ENCODE measurements at regions not wholly inside any gene's neighbourhood (a gene's known extent, or its start where the extent isn't known, plus 50 kb on each side); places are given as distances from the start of the nearest gene placed in this dataset.

DNA sequence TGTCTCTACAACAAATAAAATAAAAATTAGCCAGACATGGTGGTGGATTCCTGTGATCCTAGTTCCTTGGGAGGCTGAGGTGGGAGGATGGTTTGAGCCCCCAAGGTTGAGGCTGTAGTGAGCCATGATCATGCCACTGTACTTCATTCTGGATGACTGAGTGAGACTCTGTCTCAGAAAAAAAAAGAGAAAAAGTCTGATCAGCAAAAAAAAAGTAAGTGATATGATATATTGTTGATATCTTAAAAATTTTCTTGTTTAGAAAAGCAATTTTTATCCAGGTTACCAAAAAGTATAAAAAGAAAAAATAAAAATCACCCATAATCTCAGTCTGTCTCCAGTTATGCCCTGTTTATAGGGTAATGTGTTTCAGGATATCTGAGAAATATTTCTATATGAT, 251.4 kb downstream of the OTOL1 start:
- DNase-seq (no peak), ATAC-seq (no peak)
- H3K36me3 ChIP-seq = no peaks in the 10 kb centered on the region
- H3K27me3 ChIP-seq = no peaks in the 10 kb centered on the region
- intact Hi-C loops (cut with DNase I) = no loop called here
- no peak overlapping the region for H3K4me3 ChIP-seq
- no peaks in the 10 kb centered on the region for H3K9me3 ChIP-seq
- TF ChIP-seq CTCF (IDR thresholded peaks at IDR 0.05) (no peak), POLR2A (IDR thresholded peaks at IDR 0.05) (no peak)
- no peaks in the 10 kb centered on the region for H3K4me1 ChIP-seq
- no peak overlapping the region for H3K27ac ChIP-seq

- no peak for TF ChIP-seq CTCF (IDR thresholded peaks at IDR 0.05)
- no peak for TF ChIP-seq POLR2A (IDR thresholded peaks at IDR 0.05)
- WGBS (ENCODE audit: insufficient coverage, low coverage, low lambda C conversion rate, missing lambda C conversion rate) = 58% methylated on average over 3 of the region's 3 CpGs
- ATAC-seq (no peak), DNase-seq (no peak)
- Histone ChIP-seq H3K27ac (no peak overlapping the region), H3K36me3 (no peaks in the 10 kb centered on the region), H3K4me1 (no peaks in the 10 kb centered on the region), H3K27me3 (no peaks in the 10 kb centered on the region), H3K4me3 (no peak overlapping the region), H3K9me3 (no peaks in the 10 kb centered on the region)
- intact Hi-C loops (cut with DNase I) = no loop called here
These were observed 257.9 kb downstream of the OTOL1 start for GRCh38 chr3:161754420-161755053.

- Histone ChIP-seq H3K27ac (no peak overlapping the region), H3K4me1 (no peaks in the 10 kb centered on the region), H3K4me3 (no peak overlapping the region), H3K36me3 (no peaks in the 10 kb centered on the region), H3K9me3 (no peaks in the 10 kb centered on the region), H3K27me3 (no peaks in the 10 kb centered on the region)
- no peak for DNase-seq
- intact Hi-C loops (cut with DNase I) = no loop called here
- no peak for TF ChIP-seq POLR2A (IDR thresholded peaks at IDR 0.05)
- no peak for TF ChIP-seq CTCF (IDR thresholded peaks at IDR 0.05)
- ATAC-seq = no peak
- WGBS (ENCODE audit: insufficient coverage, low coverage, low lambda C conversion rate, missing lambda C conversion rate) = 27% methylated on average over 2 of the region's 2 CpGs
These were observed 262.8 kb downstream of the OTOL1 start for GRCh38 chr3:161759444-161759843.

DNA sequence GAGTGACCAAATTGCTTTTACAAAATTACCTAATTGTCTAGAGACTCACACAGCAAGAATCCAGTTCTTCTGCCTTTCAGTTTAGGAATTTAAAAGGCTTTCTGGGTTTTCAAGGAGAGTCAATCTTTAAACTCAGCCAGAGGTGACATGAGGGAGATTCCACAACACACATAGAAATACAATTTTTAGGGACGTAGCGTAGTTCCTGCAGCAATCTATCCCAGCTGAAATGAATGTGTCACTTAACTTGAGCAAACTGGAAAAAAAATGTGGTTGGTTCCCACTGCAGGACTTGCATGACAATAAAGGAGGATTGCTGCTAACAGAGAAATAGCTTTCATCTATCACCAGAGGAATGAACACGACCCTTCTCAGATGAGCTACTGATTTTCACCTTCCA, 269.7 kb downstream of the OTOL1 start:
- WGBS (ENCODE audit: insufficient coverage, low coverage, low lambda C conversion rate, missing lambda C conversion rate) = 82% methylated on average over 3 of the region's 3 CpGs

More for the DNA sequence above, 269.7 kb downstream of the OTOL1 start:
- Histone ChIP-seq H3K36me3 (no peaks in the 10 kb centered on the region), H3K4me3 (no peak overlapping the region), H3K27me3 (no peaks in the 10 kb centered on the region), H3K27ac (no peak overlapping the region), H3K9me3 (no peaks in the 10 kb centered on the region), H3K4me1 (no peaks in the 10 kb centered on the region)
- intact Hi-C loops (cut with DNase I) = no loop called here
- DNase-seq (no peak), ATAC-seq (no peak)
- TF ChIP-seq CTCF (IDR thresholded peaks at IDR 0.05) (no peak), POLR2A (IDR thresholded peaks at IDR 0.05) (no peak)
